ENCODE measurements at regions not wholly inside any gene's neighbourhood (a gene's known extent, or its start where the extent isn't known, plus 50 kb on each side); places are given as distances from the start of the nearest gene placed in this dataset.

DNA sequence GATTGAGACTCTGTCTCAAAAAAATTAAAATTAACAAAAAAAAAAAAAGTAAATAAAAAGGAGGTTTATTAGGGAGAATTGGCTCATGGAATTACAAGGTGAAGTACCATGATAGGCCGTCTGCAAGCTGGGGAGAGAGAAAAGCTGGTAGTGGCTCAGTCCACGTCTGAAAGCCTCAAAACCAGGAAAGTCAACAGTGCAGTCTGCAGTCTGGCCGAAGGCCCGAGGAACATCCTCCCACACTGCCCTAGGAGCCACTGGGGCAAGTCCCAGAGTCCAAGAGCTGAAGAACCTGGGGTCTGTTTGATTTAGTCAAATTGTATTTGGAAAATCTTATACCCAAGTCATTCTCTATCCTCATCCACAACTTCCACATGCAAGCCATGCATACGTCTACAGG, 59.0 kb upstream of the RAB18 start:
- TF ChIP-seq, protein P1, sequence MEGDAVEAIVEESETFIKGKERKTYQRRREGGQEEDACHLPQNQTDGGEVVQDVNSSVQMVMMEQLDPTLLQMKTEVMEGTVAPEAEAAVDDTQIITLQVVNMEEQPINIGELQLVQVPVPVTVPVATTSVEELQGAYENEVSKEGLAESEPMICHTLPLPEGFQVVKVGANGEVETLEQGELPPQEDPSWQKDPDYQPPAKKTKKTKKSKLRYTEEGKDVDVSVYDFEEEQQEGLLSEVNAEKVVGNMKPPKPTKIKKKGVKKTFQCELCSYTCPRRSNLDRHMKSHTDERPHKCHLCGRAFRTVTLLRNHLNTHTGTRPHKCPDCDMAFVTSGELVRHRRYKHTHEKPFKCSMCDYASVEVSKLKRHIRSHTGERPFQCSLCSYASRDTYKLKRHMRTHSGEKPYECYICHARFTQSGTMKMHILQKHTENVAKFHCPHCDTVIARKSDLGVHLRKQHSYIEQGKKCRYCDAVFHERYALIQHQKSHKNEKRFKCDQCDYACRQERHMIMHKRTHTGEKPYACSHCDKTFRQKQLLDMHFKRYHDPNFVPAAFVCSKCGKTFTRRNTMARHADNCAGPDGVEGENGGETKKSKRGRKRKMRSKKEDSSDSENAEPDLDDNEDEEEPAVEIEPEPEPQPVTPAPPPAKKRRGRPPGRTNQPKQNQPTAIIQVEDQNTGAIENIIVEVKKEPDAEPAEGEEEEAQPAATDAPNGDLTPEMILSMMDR (IDR thresholded peaks at IDR 0.05): no peak
- TF ChIP-seq POLR2A (IDR thresholded peaks at IDR 0.05): no peak

All from lower leg skin (tissue), 3 donors.